ENCODE measurements at regions not wholly inside any gene's neighbourhood (a gene's known extent, or its start where the extent isn't known, plus 50 kb on each side); places are given as distances from the start of the nearest gene placed in this dataset.

DNA sequence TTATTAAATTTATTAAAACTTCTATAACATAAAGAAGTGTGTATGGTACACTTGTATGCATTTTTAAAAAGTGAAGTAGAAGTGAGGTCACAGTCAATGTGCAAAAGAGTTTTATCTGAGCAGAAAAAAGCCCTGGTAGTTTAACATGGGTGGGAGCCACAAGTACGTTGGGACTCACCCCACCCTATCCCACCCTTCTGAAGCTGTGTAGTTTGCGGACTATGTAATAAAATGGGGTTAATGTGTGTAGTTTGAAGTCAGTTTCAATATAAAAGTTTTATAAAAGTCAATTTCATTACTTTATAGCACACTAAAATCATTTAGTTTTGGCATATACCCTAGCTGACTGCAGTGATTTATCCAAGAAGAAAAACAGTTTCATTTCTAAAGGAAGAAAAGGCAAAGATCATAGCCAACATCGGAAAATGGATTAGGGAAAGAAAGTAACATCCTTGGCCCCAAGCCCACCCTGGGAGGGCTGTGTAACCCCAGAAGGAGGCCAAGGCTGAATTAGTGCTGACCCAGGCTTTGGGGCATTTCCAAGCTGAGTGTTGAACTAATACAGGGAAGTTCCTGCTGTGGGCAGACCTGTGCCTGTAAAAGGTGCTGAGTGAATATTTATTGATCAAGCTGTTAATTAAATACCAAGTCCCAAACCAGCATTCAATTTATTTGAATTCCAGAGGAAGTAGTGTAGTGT, 398.6 kb upstream of the ADAMTSL1 start:
- no peak for DNase-seq

DNA sequence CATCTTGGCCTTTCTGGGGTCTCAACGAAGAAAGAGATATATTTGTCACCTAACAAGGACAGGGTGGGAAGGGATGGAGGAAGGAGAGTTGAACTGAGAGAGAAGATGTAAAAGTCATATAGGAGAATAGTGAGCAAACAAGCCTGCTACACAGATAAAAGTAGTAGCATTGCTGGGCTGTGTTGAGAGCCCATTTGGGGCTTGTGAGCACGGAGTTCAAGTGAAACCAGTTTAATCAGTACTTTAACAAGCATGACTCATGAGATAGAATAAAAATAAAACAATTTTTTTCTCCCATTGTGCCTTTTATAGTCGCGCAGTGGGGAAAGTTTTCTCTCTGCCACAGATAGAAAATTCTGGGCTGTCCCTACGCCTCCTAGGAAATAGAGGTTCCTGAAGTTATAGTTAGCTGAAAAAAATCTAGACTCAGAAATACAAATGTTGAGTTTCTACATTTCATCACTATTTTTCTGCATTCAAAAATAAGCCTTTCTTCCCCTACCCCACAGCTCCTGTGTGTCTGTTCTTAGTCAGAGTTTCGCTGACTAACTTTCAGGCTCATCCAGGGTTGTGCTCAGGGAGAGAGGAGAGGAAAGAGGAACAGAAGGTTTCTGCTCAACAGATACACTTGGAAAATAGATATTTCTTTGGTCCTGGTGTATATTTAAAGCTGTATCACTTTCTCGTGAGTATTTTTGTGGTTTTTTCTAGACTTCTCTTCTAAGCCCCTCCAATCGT, 395.8 kb upstream of the ADAMTSL1 start:
- DNase-seq = no peak

DNA sequence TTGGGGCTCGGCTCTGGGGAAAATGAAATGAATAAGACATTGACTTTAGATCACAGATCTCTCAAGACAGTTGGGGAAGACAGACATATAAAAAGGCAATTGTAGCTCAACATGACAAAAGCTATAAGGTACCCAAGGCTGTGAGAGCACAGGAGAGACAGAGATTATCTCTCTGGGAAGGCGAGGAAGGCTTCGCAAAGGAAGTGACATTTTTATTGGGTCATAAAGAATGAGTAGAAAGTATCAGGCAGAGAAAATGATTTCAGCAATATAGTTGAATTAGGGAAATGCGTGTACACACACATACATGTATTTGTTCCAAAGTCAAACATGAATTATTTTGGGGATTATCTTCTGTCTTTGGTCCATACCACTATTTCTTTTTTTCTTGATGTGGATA, 381.8 kb upstream of the ADAMTSL1 start:
- DNase-seq = no peak

DNA sequence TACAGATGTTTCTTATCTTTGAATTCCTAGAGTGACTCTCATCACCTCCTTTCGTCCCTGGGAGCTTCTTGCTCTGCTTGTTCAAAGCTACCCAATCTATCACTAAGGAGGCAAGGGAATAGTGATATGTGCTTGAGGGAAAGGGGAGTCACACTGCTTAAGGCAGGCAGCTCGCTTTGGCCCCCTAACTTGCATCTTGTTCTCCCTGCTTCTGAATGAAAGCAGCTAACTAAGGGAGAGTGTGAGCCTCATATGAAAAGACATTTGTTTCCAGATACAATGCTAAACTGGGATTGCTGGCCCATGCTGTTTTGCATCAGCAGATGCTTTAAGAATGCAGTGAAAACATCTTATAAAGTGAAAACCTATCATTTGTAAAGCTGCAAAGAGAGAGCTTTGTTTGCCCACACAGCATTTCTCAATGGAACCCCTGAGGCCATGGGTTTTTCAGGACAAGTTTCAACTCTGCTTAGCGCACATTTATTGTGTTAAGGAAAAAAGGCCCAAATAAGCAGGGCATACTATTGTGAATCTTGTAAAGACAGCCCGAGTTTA, 367.9 kb upstream of the ADAMTSL1 start:
- DNase-seq = no peak

DNA sequence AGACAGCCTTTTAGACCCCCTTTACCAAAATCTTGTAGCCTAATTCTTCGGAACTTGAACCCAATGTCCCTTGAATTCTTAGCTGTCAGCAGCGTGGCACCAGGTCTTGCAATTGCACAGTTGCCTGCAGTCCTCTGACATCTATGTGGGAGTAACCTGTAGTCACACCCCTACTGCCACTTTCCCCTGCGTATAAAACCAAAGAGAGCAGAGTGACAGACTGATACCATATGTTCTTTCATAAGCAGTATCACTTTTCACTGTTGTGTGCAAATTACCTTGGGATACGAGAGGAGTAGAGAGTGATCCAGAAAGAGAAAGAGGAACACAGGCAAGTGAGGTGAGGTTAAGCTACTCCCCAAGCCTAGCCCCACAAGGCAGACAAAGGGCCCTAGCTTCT, 364.3 kb upstream of the ADAMTSL1 start:
- DNase-seq = no peak

DNA sequence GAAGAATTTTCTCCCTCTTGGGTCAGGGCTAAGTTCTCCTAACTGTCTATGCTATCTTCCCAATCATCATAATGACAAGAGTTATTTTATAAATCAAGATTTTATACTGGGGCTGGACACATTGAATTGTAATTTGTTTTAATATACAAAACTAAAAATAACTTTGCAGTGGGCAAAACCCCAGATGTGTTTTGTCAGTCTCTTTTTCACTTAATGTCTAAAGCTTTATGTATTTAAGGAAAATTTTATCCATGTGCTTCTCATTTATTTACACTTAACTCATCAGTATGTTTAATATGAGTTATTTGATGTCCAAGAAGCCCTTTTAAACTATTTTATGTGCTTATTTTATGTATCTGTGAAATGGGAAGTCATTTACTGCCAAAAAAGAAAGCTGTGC, 362.8 kb upstream of the ADAMTSL1 start:
- DNase-seq = no peak

DNA sequence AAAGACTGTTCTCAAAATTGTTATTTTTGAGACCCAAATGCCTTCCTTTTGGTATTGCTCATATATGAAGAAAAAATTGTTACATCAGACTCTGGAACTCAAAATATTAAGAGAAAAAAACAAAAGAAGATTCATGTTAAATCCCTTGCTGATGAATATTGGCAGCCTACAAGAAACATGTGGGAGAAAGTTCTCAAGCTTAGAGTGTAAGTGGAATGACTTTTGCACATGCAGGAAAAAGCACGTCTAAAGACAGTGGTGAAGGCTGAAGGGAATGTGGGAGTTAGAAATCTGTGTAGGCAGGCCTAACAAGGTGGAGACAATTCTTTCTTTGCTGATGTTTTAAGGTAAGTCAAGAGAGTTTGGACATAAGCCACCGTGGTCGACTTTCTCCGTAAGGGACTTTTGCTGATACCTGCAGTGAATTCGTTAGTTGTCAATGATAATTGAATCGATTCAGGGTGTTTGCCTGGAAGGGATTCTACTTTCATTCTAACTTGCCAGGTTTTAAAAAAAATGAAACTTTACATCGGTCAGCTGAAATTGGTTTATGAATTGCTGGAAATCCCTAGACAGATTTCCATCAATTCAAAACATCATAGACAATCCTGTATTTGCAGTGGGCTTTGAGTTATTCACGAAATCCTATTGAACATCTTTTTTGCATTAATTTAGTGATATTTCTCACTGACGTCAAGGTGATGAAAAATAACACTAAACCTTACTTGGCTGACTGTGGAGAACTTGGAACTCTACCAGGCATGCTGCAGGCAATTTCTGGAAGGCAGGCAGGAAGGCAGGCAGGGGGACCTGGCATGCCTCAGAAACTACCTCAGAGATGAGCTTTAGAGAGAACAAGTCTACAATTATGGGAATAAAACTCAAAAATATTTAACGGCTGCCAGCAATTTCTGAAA, 359.1 kb upstream of the ADAMTSL1 start:
- DNase-seq = no peak

DNA sequence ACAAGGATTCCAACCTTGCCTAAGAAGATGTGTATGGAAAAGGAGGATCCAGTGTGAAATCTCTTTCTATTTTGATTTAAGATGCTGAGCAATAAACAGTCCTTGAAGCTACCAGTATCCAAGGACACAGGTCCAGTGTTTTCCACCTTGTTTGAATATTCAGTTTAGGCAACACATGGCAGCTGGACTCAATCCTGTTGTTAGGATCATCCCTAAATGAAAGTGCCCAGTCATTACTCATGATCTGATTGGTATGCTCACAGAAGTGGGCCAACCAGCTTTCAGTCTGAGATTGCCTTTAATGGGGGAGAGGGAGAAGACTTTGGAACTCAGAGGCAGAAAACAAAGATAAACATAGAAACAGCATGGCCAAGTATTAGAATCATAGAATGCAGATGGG, 355.7 kb upstream of the ADAMTSL1 start:
- DNase-seq = no peak

DNA sequence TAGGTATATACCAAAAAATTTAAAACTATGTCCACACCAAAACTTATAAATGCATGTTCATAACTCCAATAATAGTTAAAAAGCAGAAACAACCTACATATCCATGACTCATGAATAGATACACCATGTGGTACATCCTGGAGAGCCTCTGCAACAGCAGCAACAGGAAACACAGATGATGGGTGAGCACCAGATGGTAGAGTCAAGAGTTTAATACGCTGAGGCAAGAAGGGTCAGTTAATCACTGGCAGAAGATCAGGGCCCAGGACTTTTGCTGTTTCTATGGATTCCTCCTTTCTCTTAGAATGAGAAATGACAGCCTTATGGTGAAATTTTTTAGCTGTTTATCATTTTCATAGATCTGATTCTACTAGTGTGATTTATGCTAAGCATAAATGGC, 351.8 kb upstream of the ADAMTSL1 start:
- DNase-seq = no peak

DNA sequence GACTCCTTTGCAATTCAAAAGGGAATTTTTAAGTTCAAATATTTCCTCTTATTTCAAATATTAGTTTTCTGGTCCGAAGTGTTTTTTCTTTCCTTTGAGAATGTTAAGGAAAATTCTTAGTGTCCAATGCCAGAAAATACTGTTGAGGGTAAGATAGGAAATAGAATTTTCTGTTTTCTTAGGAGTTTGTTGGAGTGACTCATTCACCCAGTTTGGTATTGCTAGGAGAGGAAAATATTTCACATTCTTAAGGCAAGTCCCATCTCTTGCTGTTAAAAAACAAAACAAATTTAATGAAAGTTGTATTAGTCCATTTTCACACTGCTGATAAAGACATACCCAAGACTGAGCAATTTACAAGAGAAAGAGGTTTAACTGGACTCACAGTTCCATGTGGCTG, 349.2 kb upstream of the ADAMTSL1 start:
- DNase-seq = no peak

DNA sequence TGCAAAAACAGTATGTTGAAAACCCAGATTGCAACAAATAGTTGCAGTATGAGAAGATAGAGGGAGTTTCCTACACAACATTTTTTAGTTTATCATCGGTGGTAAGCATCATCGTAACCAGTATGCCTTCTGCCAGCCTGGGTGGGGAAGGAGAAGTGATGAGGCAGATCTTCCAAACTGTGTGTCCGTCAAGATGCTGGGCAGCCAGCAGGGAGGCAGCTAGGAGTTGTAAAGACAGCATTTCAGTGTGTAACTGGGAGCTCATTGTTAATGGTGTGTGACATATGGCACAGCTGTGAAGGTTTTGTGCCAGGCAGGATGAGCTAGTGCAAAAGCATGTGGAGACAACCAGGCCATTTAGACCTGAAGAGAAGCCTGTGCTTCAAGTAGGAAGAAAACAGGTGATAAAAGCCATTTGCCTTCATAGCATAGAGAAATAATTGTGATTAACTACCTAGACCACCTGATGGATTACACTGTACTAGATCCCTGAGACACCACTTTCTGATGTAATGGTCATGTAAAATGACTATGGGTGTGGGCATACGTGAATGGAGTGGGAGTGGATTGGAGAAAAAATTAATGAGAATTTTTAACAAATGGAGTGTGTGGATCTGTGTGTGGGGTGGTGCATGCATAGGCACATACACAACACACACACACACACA, 347.0 kb upstream of the ADAMTSL1 start:
- DNase-seq = no peak

DNA sequence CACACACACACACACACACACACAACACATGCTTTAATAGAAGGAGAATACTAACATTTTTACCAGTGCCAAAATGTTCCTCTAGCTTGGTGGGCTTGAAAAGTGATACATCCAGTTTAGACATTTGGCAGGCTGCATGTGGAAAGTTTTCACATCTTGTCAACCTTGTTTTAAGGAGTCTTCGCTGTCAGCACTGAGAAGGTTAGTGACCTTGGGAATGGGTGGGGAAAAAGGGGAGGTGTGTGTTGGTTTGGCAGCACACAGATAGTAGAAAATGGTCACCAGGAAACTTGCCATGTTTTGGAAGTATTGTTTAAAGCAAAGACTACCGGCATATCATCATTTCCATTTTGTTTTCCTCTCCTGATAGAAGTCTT, 346.5 kb upstream of the ADAMTSL1 start:
- no peak for DNase-seq

DNA sequence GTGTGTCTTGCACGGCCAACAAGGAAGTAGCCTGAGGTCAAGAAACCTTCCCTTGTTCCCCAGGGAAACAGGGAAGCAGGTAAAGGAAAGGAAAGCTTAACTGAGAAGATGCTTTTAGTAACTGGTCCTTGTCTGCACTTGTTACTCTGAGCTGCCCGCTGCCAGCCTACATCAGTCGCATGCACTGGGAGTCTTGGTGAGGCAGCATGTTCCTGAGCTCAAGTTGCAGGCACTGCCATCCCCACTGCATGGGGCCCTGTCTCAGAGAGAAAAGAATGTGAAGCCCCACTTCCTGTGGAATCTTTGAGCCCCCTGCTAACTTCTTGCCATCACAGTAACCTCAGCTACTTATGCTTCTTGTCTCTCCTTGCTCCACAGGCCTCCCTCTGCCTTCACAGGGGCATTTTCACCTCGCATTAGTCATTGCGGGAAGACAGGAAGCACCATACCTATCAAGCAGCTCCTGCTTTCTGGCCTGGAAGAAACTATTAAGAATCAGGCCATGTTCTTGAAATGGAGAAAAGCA, 344.1 kb upstream of the ADAMTSL1 start:
- no peak for DNase-seq

DNA sequence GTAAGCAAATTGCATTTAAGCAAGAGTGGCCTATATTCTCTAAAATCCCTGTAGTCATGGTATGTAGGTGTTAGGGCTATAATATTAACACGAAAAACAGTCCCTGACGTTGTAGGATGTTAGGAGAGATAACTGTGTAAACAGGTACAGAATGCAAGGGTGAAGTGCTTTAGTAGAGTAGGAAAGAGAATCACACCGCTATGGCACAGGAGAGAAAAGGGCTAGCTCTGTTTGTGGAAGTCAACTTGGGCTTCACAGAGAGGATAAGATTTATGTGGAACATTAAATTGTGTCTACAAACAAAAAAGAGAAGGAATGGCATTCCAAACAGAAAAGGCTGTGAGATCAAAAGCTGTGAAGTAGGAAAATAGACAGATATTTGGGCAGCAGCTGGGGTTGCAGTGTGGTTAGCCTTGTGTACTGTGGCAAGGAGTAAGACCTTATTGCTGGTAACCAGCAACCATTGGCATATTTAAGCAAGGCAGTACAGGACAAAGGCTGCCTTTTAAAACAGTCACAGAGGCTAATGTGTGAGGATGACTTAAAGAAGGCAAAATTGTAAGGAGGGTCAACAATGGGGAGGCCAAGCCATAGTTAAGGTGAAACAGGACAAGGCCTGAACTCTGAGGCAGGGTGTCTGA, 337.5 kb upstream of the ADAMTSL1 start:
- no peak for DNase-seq

DNA sequence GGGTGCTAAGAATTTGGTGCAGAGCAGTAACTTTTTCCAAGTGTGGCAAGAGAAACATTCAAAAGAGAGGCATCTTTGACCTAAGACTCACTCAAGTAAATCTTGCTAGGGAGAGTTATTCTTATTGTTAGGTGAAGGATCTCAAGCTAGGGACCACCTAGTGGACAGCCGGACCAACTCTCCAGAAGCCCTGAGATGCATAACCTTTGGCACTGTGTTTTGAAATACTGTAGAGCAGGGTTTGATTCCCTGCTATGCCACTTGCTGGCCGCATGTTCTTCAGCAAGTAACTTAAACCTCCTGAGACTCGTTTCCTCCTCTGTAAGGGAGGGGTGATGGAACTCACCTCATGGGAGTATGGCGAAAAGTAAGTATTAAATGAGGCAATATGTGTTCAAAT, 336.1 kb upstream of the ADAMTSL1 start:
- DNase-seq = no peak

DNA sequence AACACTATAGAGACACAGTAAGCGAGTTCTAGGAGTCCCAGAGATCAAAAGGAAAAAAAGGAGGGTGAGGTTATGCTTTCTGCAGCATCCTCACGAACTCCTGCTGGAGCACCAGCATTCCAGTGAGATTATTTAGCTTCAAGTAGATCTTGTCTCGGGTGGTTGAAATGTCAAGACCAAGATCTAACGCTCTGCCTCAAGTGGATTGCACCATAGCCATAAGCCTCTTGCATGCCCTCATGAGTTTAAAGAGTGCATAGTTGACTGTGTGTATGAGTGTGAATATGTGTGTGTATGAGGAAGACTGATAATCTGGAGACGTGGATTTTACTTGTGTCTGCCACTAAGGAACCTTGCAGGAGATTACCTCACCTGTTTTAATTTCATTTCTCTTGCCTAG, 335.3 kb upstream of the ADAMTSL1 start:
- DNase-seq = no peak

DNA sequence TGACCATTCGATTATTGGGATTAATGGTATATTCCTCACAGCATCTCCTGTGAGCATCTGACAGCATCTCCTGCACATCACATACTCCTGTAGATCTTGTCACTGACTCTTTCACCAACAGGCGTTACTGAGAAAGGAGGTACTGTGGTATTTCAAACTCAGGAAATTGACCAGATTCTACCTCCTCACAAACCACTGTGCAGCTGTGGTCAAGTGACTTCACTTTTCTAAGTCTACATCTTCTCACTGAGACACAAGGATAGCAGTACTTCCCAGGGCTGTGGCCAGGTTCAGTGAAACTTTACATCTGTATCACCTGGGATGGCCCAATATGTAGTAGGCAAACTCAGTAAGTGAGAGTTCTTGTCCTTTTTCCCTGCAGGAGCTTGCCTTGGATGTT, 332.3 kb upstream of the ADAMTSL1 start:
- no peak for DNase-seq

DNA sequence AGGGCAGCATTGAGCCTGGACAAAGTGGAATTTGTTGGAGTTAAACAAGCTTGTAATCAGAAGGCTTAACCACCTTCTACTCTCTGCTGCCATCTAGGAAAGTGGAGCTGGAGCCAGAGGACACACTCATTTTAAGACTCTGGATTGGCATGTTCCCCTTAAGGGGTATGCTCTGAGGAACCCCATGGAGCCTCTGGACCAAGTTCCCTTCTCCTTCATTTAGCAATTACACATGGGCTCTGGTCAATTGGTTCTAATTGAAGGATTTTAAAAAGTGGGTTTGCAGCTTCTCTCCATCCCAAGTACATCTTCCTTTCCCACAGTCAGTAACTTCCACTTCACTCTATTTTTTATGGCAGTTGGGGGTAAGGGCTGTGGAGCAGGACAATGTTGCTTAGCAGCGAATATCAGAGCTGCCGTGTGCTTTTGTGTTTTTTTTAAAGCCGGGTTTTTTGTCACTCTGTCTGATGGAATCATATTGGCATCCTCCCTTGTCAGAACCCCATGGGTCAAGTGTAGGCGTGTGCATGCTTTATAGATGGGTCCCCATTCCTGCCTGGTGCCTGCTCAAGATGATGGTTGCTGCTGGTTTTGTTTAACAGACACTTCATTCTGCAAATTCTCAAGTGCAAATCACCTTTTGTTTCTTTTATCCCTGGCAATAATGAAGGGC, 330.7 kb upstream of the ADAMTSL1 start:
- no peak for DNase-seq

DNA sequence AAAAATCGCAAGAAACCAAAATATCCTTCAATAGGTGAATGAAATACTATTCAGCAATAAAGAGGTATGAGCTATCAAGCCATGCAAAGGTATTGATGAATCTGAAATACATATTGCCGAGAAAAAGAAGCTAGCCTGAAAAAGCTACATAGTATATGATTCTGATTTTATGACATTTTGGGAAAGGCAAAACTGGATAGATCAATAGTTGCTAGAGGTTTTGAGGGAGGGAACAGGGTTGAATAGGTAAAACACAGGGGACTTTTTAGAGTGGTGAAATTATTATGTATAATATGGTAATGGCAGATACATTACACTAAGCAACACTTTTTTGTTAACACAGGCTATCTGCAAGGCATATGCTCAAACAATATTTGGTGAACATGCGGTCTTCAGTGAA, 327.6 kb upstream of the ADAMTSL1 start:
- no peak for DNase-seq

DNA sequence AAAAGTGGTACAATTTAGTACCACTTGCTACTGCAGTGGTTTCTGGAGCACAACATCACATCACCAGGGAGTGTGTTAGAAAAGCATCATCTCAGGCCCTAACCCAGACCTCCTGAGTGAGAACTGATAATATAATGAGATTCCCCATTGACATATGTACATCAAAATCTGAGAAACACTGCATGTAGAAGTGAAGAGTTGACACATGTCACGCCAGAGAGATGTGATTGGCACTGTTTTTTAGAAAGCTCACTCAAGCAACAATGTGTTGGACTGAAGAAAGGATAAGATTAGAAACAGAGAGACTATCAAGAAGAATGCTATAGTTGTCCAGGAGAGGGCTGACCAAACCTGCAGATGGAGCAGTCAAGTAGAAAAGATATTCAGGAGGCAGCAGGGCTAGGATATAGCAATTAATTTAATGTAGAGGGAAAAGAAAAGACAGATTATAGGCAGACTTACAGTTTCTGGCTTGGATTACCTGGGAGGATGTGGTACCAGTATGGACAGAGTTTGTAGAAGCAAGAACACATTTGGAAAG, 324.4 kb upstream of the ADAMTSL1 start:
- DNase-seq = no peak

DNA sequence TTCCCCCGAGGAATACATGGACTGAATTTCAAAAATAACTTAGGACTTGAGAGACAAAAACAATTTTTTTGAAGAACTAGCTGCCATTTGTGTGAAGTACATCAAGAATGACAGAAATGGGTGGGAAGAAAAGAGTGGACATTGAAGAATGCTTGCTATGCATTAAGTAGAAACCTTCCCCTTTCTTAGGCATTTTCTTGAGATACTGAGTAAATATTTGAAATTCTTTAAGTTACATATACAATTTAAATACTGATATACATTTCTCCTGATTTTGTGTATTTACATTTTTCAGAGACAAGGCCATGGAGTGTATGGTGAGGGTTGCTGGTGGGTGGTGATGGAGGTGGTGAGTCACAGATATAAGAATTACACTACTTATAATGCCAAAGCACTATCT, 319.3 kb upstream of the ADAMTSL1 start:
- DNase-seq = no peak

Data from NK-92 treated with Interleukin-12 subunit alpha and Interleukin-12 subunit beta, amount 100 ng/mL, for 24 hours (cell line).